ENCODE measurements at regions not wholly inside any gene's neighbourhood (a gene's known extent, or its start where the extent isn't known, plus 50 kb on each side); places are given as distances from the start of the nearest gene placed in this dataset.

GRCh38 chr4:153119626-153120025, 84.6 kb upstream of the TRIM2 start:
- TF ChIP-seq EZH2 (IDR thresholded peaks at IDR 0.05; ENCODE audit: borderline replicate concordance, low read depth, low read length, severe bottlenecking) (no peak), CTCF (IDR thresholded peaks at IDR 0.05; ENCODE audit: borderline replicate concordance, extremely low read depth, low read length, poor library complexity, severe bottlenecking) (no peak)
- Histone ChIP-seq H3K9me3 (ENCODE audit: insufficient read depth, low read length, severe bottlenecking) (no peaks in the 10 kb centered on the region), H3K4me1 (ENCODE audit: insufficient read depth, low read length) (peaks cover 29% of the 10 kb centered on the region), H3K27ac (ENCODE audit: low read length) (no peak overlapping the region), H4K20me1 (ENCODE audit: insufficient read depth, low read length) (no peaks in the 10 kb centered on the region), H3K4me3 (ENCODE audit: low read depth in 1 of 2, low read length in 2 of 2) (no peak overlapping the region), H3K9ac (ENCODE audit: low read depth, low read length) (no peak overlapping the region), H3K79me2 (ENCODE audit: insufficient read depth, low read length) (no peaks in the 10 kb centered on the region), H3K27me3 (ENCODE audit: insufficient read depth, low read length, poor library complexity) (no peaks in the 10 kb centered on the region), H3K36me3 (ENCODE audit: insufficient read depth, low read length) (no peaks in the 10 kb centered on the region), H3K4me2 (ENCODE audit: insufficient read depth, low read length) (no peak overlapping the region), H2AFZ (ENCODE audit: low read depth, low read length) (no peak overlapping the region)
- ATAC-seq (ENCODE audit: insufficient read depth, low read depth) (no peak), DNase-seq (no peak)

GRCh38 chr4:153120235-153120634, 84.0 kb upstream of the TRIM2 start:
- Histone ChIP-seq H3K4me3 (ENCODE audit: low read depth in 1 of 2, low read length in 2 of 2) (no peak overlapping the region), H3K4me2 (ENCODE audit: insufficient read depth, low read length) (no peak overlapping the region), H2AFZ (ENCODE audit: low read depth, low read length) (no peak overlapping the region), H3K9me3 (ENCODE audit: insufficient read depth, low read length, severe bottlenecking) (no peaks in the 10 kb centered on the region), H3K27ac (ENCODE audit: low read length) (no peak overlapping the region), H3K27me3 (ENCODE audit: insufficient read depth, low read length, poor library complexity) (no peaks in the 10 kb centered on the region), H4K20me1 (ENCODE audit: insufficient read depth, low read length) (no peaks in the 10 kb centered on the region), H3K79me2 (ENCODE audit: insufficient read depth, low read length) (no peaks in the 10 kb centered on the region), H3K36me3 (ENCODE audit: insufficient read depth, low read length) (no peaks in the 10 kb centered on the region), H3K4me1 (ENCODE audit: insufficient read depth, low read length) (peaks cover 23% of the 10 kb centered on the region), H3K9ac (ENCODE audit: low read depth, low read length) (no peak overlapping the region)
- TF ChIP-seq EZH2 (IDR thresholded peaks at IDR 0.05; ENCODE audit: borderline replicate concordance, low read depth, low read length, severe bottlenecking) (no peak), CTCF (IDR thresholded peaks at IDR 0.05; ENCODE audit: borderline replicate concordance, extremely low read depth, low read length, poor library complexity, severe bottlenecking) (no peak)
- DNase-seq (no peak), ATAC-seq (ENCODE audit: insufficient read depth, low read depth) (no peak)

- no peaks in the 10 kb centered on the region for H3K9me3 ChIP-seq (ENCODE audit: insufficient read depth, low read length, severe bottlenecking)
- no peak overlapping the region for H3K9ac ChIP-seq (ENCODE audit: low read depth, low read length)
- H3K4me1 ChIP-seq (ENCODE audit: insufficient read depth, low read length): peaks cover 4% of the 10 kb centered on the region
- no peak overlapping the region for H3K27ac ChIP-seq (ENCODE audit: low read length)
- H3K4me2 ChIP-seq (ENCODE audit: insufficient read depth, low read length): no peak overlapping the region
- H3K4me3 ChIP-seq (ENCODE audit: low read depth in 1 of 2, low read length in 2 of 2): no peak overlapping the region
- no peak overlapping the region for H2AFZ ChIP-seq (ENCODE audit: low read depth, low read length)
- H3K79me2 ChIP-seq (ENCODE audit: insufficient read depth, low read length): no peaks in the 10 kb centered on the region
- no peaks in the 10 kb centered on the region for H3K27me3 ChIP-seq (ENCODE audit: insufficient read depth, low read length, poor library complexity)
- no peaks in the 10 kb centered on the region for H3K36me3 ChIP-seq (ENCODE audit: insufficient read depth, low read length)
- no peaks in the 10 kb centered on the region for H4K20me1 ChIP-seq (ENCODE audit: insufficient read depth, low read length)
- TF ChIP-seq CTCF (IDR thresholded peaks at IDR 0.05; ENCODE audit: borderline replicate concordance, extremely low read depth, low read length, poor library complexity, severe bottlenecking): no peak
- no peak for TF ChIP-seq EZH2 (IDR thresholded peaks at IDR 0.05; ENCODE audit: borderline replicate concordance, low read depth, low read length, severe bottlenecking)
- no peak for ATAC-seq (ENCODE audit: insufficient read depth, low read depth)
- DNase-seq: no peak
These were observed 81.4 kb upstream of the TRIM2 start for GRCh38 chr4:153122855-153123254.

GRCh38 chr4:153126137-153126536, 78.1 kb upstream of the TRIM2 start:
- no peaks in the 10 kb centered on the region for H3K9me3 ChIP-seq (ENCODE audit: insufficient read depth, low read length, severe bottlenecking)
- H3K27me3 ChIP-seq (ENCODE audit: insufficient read depth, low read length, poor library complexity): no peaks in the 10 kb centered on the region
- no peak overlapping the region for H3K27ac ChIP-seq (ENCODE audit: low read length)
- no peak overlapping the region for H3K4me3 ChIP-seq (ENCODE audit: low read depth in 1 of 2, low read length in 2 of 2)
- no peaks in the 10 kb centered on the region for H4K20me1 ChIP-seq (ENCODE audit: insufficient read depth, low read length)
- H2AFZ ChIP-seq (ENCODE audit: low read depth, low read length): no peak overlapping the region
- TF ChIP-seq CTCF (IDR thresholded peaks at IDR 0.05; ENCODE audit: borderline replicate concordance, extremely low read depth, low read length, poor library complexity, severe bottlenecking) (no peak), EZH2 (IDR thresholded peaks at IDR 0.05; ENCODE audit: borderline replicate concordance, low read depth, low read length, severe bottlenecking) (no peak)
- DNase-seq: no peak
- no peaks in the 10 kb centered on the region for H3K36me3 ChIP-seq (ENCODE audit: insufficient read depth, low read length)
- H3K79me2 ChIP-seq (ENCODE audit: insufficient read depth, low read length): no peaks in the 10 kb centered on the region
- H3K4me1 ChIP-seq (ENCODE audit: insufficient read depth, low read length): peaks cover 5% of the 10 kb centered on the region
- ATAC-seq (ENCODE audit: insufficient read depth, low read depth): no peak
- no peak overlapping the region for H3K4me2 ChIP-seq (ENCODE audit: insufficient read depth, low read length)
- H3K9ac ChIP-seq (ENCODE audit: low read depth, low read length): no peak overlapping the region
